ENCODE measurements at regions not wholly inside any gene's neighbourhood (a gene's known extent, or its start where the extent isn't known, plus 50 kb on each side); places are given as distances from the start of the nearest gene placed in this dataset.

DNA sequence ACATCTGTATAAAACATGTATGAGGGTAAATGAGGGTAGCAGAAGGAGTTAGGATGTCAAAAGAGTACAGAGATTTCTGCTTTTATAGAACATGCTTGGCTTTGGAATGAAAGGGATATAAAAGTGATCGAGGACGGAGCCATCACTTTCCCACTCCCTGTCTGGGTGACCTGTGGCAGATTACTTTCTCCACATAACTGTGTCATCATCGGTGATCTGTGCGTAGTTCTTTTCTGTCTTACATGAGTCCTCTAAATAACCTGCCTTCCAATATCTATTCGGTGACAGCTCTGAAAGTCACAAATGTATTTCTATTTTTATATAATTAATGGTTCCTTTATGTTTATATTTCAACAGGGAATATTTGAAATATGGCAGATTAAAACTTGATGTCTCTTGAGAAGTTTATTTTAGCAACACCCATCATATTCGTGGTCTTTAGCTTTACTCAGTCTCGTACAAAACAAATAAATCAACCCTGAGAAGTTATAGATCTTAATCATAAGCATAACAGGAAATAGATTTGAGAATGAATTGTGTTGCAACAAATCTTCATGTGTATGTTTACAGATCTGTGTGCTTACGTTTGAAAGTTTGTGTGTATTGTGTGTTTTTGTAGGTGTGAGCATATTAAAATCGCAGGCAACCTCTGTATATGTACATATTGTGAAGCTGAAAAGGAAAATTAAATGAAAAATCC lies 1094.3 kb downstream of the EFNB2 start:
- no peak for TF ChIP-seq CTCF (IDR thresholded peaks at IDR 0.05)
- no peak for TF ChIP-seq POLR2A (IDR thresholded peaks at IDR 0.05; ENCODE audit: low read depth)
- no peak for TF ChIP-seq POLR2AphosphoS5 (IDR thresholded peaks at IDR 0.05)

Data from esophagus muscularis mucosa (tissue), 3 donors.